Activated CD8-positive, alpha-beta T cell treated with anti-CD3 and anti-CD28 coated beads for 36 hours (primary cell): ENCODE measurements at regions not wholly inside any gene's neighbourhood (a gene's known extent, or its start where the extent isn't known, plus 50 kb on each side); places are given as distances from the start of the nearest gene placed in this dataset.

Experiments used
- ATAC-seq: fragments of 200-7000 bp; cut with Tn5 transposase; one replicate; pipeline ENCODE4 v1.10.0; 2021; ENCODE audit warnings: mild to moderate bottlenecking, moderate library complexity
- CTCF ChIA-PET: fragments of 350-600 bp; sonication (Branson Sonifier 250); formaldehyde crosslinking; loops from one replicate; lab custom pipeline; 2021; ENCODE audit warnings: antibody characterized with exemption; lab: Charles Lee
- POLR2A ChIA-PET: fragments of 350-600 bp; sonication (Branson Sonifier 250); formaldehyde crosslinking; loops from one replicate; lab custom pipeline; 2021; ENCODE audit warnings: antibody characterized with exemption; lab: Charles Lee
- DNase-seq: peaks from one replicate; pipeline ENCODE4 v3.0.0-alpha.2; 2020
- H3K27ac Mint-ChIP-seq: one replicate; pipeline ENCODE4 v1.8.0; 2021; ENCODE audit warnings: mild to moderate bottlenecking, mixed read lengths
- H3K27me3 Mint-ChIP-seq: one replicate; pipeline ENCODE4 v1.8.0; 2021; ENCODE audit warnings: mixed read lengths
- H3K36me3 Mint-ChIP-seq: one replicate; pipeline ENCODE4 v1.8.0; 2021; ENCODE audit warnings: low read depth, mixed read lengths
- H3K4me1 Mint-ChIP-seq: one replicate; pipeline ENCODE4 v1.8.0; 2021; ENCODE audit warnings: low read depth, mixed read lengths
- H3K4me3 Mint-ChIP-seq: one replicate; pipeline ENCODE4 v1.8.0; 2021; ENCODE audit warnings: mild to moderate bottlenecking, moderate library complexity, mixed read lengths
- H3K9me3 Mint-ChIP-seq: one replicate; pipeline ENCODE4 v1.8.0; 2021; ENCODE audit warnings: mixed read lengths
- CTCF ChIP-seq: fragments of 200-600 bp; IDR thresholded peaks from one replicate; pipeline ENCODE4 v1.8.0; 2022; ENCODE audit warnings: antibody characterized with exemption, mild to moderate bottlenecking
- intact Hi-C: fragments of 100-400 bp; cut with micrococcal nuclease; formaldehyde crosslinking; loops from one replicate; pipeline ENCODE4 v1.10.0; 2022

- Mint-ChIP-seq H3K4me3 (no peak overlapping the region), H3K36me3 (no peaks in the 10 kb centered on the region), H3K27me3 (peaks cover 9% of the 10 kb centered on the region), H3K4me1 (peaks cover 4% of the 10 kb centered on the region), H3K27ac (no peak overlapping the region), H3K9me3 (no peaks in the 10 kb centered on the region)
- no peak for TF ChIP-seq CTCF
- ATAC-seq (no peak), DNase-seq (no peak)
- intact Hi-C loops, result no loop called here
- ChIA-PET CTCF (interaction anchor here (0.9 to 3.1 kb wide), 7 partner anchors 10 to 228 kb away, joined by 3 to 27 read pairs (median 9); no protein-coding TSS in a partner anchor), POLR2A (interaction anchor here (0.6 to 1.4 kb wide), 2 partner anchors 83 to 194 kb away, joined by 3 to 5 read pairs; no protein-coding TSS in a partner anchor)
Observed at GRCh38 chr11:123250892-123251656, 56.0 kb upstream of the CLMP start.

GRCh38 chr11:123249354-123249753, 54.3 kb upstream of the CLMP start:
- CTCF ChIA-PET, result interaction anchor here (1.3 to 2.1 kb wide), 2 partner anchors 12 to 138 kb away, joined by 3 to 13 read pairs; no protein-coding TSS in a partner anchor
- ATAC-seq (no peak), DNase-seq (no peak)
- H3K9me3 Mint-ChIP-seq, result no peaks in the 10 kb centered on the region
- H3K27ac Mint-ChIP-seq, result no peak overlapping the region
- intact Hi-C loops, result no loop called here
- POLR2A ChIA-PET, result no interaction called here
- H3K4me3 Mint-ChIP-seq, result no peak overlapping the region
- H3K4me1 Mint-ChIP-seq, result peaks cover 4% of the 10 kb centered on the region
- no peak for TF ChIP-seq CTCF
- H3K36me3 Mint-ChIP-seq, result no peaks in the 10 kb centered on the region
- peaks cover 11% of the 10 kb centered on the region for H3K27me3 Mint-ChIP-seq

DNA sequence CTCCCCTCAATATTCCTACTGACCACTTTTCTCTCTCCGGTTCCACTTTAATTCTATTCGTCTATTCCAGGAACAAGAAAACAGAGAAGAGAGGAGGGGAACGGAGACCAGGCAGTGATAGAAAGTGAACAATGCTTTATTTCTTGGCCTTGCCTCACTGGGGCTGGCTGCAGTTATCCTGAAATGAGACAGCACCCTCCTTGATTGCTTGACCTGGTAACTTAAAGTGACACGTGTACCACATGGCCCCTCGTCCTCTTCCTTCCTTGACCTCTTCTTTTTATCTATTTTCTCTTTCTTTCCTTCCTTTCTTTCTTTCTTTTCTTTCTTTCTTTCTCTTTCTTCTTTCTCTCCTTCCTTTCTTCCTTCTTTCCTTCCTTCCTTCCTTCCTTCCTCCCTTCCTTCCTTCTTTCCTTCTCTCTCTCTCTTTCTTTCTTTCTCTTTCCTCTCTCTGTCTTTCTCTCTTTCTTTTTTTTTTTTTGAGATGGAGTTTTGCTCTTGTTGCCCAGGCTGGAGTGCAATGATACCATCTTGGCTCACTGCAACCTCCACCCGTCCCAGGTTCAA, 52.8 kb upstream of the CLMP start:
- ATAC-seq, result no peak
- CTCF ChIA-PET, result interaction anchor here (0.9 to 5.2 kb wide), 59 partner anchors 10 to 492 kb away, joined by 3 to 281 read pairs (median 5); no protein-coding TSS in a partner anchor
- DNase-seq, result no peak
- no peak overlapping the region for H3K27ac Mint-ChIP-seq
- peaks cover 11% of the 10 kb centered on the region for H3K27me3 Mint-ChIP-seq
- intact Hi-C loops, result loop anchor here (1.0 kb wide), 1 partner anchor 137 kb away; no protein-coding TSS in a partner anchor
- H3K36me3 Mint-ChIP-seq, result no peaks in the 10 kb centered on the region
- no peaks in the 10 kb centered on the region for H3K9me3 Mint-ChIP-seq
- peaks cover 4% of the 10 kb centered on the region for H3K4me1 Mint-ChIP-seq
- no peak for TF ChIP-seq CTCF
- POLR2A ChIA-PET, result interaction anchor here (1.0 to 1.1 kb wide), 2 partner anchors 10 to 137 kb away, joined by 3 to 5 read pairs; no protein-coding TSS in a partner anchor
- no peak overlapping the region for H3K4me3 Mint-ChIP-seq

GRCh38 chr11:123247496-123247799, 52.4 kb upstream of the CLMP start:
- DNase-seq, result no peak
- H3K4me1 Mint-ChIP-seq, result peaks cover 4% of the 10 kb centered on the region

More at GRCh38 chr11:123247496-123247799, 52.4 kb upstream of the CLMP start:
- H3K36me3 Mint-ChIP-seq, result no peaks in the 10 kb centered on the region
- ChIA-PET POLR2A (interaction anchor here (0.7 to 1.1 kb wide), 3 partner anchors 11 to 137 kb away, joined by 3 to 5 read pairs (median 4); no protein-coding TSS in a partner anchor), CTCF (interaction anchor here (0.6 to 5.2 kb wide), 66 partner anchors 10 to 491 kb away, joined by 3 to 281 read pairs (median 5); no protein-coding TSS in a partner anchor)
- peaks cover 11% of the 10 kb centered on the region for H3K27me3 Mint-ChIP-seq
- H3K4me3 Mint-ChIP-seq, result no peak overlapping the region
- H3K9me3 Mint-ChIP-seq, result no peaks in the 10 kb centered on the region
- intact Hi-C loops, result loop anchor here (1.0 kb wide), 1 partner anchor 136 kb away; no protein-coding TSS in a partner anchor
- H3K27ac Mint-ChIP-seq, result no peak overlapping the region
- ATAC-seq, result no peak
- peak; percentile 59 for TF ChIP-seq CTCF
